ENCODE measurements at regions not wholly inside any gene's neighbourhood (a gene's known extent, or its start where the extent isn't known, plus 50 kb on each side); places are given as distances from the start of the nearest gene placed in this dataset.

GRCh38 chrX:43474321-43474720, 181.8 kb upstream of the MAOA start:
- TF ChIP-seq CTCF (conservative IDR thresholded peaks at IDR 0.05; ENCODE audit: low read depth in 2 of 2) (peak; percentile 24 to 36; a peak in 3 of 4 replicates), EZH2phosphoT487 (IDR thresholded peaks at IDR 0.05; ENCODE audit: unreplicated experiment) (no peak), EZH2 (IDR thresholded peaks at IDR 0.05; ENCODE audit: low read depth, unreplicated experiment) (no peak), REST (IDR thresholded peaks at IDR 0.05; ENCODE audit: unreplicated experiment) (no peak), POLR2AphosphoS5 (IDR thresholded peaks at IDR 0.05; ENCODE audit: low read depth) (no peak), JUNB (IDR thresholded peaks at IDR 0.05; ENCODE audit: unreplicated experiment) (no peak), CREB1 (CRISPR knock-in tag; IDR thresholded peaks at IDR 0.05; ENCODE audit: low read depth) (no peak), NANOG (IDR thresholded peaks at IDR 0.05; ENCODE audit: borderline replicate concordance) (no peak), STAT1 (IDR thresholded peaks at IDR 0.05; ENCODE audit: unreplicated experiment) (no peak)

All from GM23338 (cell line).